H9 (cell line): ENCODE measurements at regions not wholly inside any gene's neighbourhood (a gene's known extent, or its start where the extent isn't known, plus 50 kb on each side); places are given as distances from the start of the nearest gene placed in this dataset.

ENCODE experiments used
- DNase-seq: peaks from one replicate; pipeline ENCODE4 v3.0.0-alpha.2; 2017
- H2AFZ ChIP-seq: one replicate; pipeline ENCODE4 v1.6.1; 2013; ENCODE audit warnings: mild to moderate bottlenecking, low read length, control low read depth, moderate library complexity
- H2AK5ac ChIP-seq: 2 replicates; pipeline ENCODE4 v1.6.1; 2013; ENCODE audit warnings: low read length, control low read depth, mixed read lengths; ENCODE audit not compliant: insufficient read length
- H2BK120ac ChIP-seq: one replicate; pipeline ENCODE4 v1.6.1; 2013; ENCODE audit warnings: low read depth, mild to moderate bottlenecking, low read length, control low read depth, inconsistent platforms; ENCODE audit not compliant: poor library complexity, severe bottlenecking
- H2BK12ac ChIP-seq: 2 replicates; pipeline ENCODE4 v1.6.1; 2013; ENCODE audit warnings: low read length, control low read depth, mixed read lengths, low read depth; ENCODE audit not compliant: insufficient read length
- H2BK15ac ChIP-seq: 2 replicates; pipeline ENCODE4 v1.6.1; 2013; ENCODE audit warnings: low read depth, low read length, control low read depth
- H2BK20ac ChIP-seq: one replicate; pipeline ENCODE4 v1.6.1; 2013; ENCODE audit warnings: low read depth, mild to moderate bottlenecking, low read length, control low read depth, inconsistent platforms; ENCODE audit not compliant: poor library complexity, severe bottlenecking
- H2BK5ac ChIP-seq: 2 replicates; pipeline ENCODE4 v1.6.1; 2013; ENCODE audit warnings: low read length, control low read depth, mixed read lengths; ENCODE audit not compliant: insufficient read length
- H3K14ac ChIP-seq: 2 replicates; pipeline ENCODE4 v1.6.1; 2013; ENCODE audit warnings: low read length, control low read depth; ENCODE audit not compliant: insufficient read depth
- H3K18ac ChIP-seq: 2 replicates; pipeline ENCODE4 v1.6.1; 2013; ENCODE audit warnings: low read depth, mild to moderate bottlenecking, mixed read lengths, low read length, control low read depth; ENCODE audit not compliant: insufficient read length
- H3K23ac ChIP-seq: 2 replicates; pipeline ENCODE4 v1.6.1; 2013; ENCODE audit warnings: low read length, control low read depth, mixed read lengths, low read depth; ENCODE audit not compliant: insufficient read length
- H3K23me2 ChIP-seq: 2 replicates; pipeline ENCODE4 v1.6.1; 2013; ENCODE audit warnings: low read depth, mild to moderate bottlenecking, mixed read lengths, low read length, control low read depth; ENCODE audit not compliant: insufficient read length, poor library complexity, severe bottlenecking
- H3K27ac ChIP-seq: 2 replicates; pipeline ENCODE4 v1.5.1; 2013; ENCODE audit warnings: low read length, control low read depth, mixed read lengths, low read depth; ENCODE audit not compliant: insufficient read length
- H3K27me3 ChIP-seq: 2 replicates; pipeline ENCODE4 v1.6.1; 2013; ENCODE audit warnings: low read length, control low read depth, inconsistent platforms; ENCODE audit not compliant: insufficient read depth
- H3K4ac ChIP-seq: 2 replicates; pipeline ENCODE4 v1.6.1; 2013; ENCODE audit warnings: low read depth, mild to moderate bottlenecking, control low read depth, inconsistent platforms, low read length, moderate library complexity
- H3K4me1 ChIP-seq: 2 replicates; pipeline ENCODE4 v1.6.1; 2013; ENCODE audit warnings: low read length, control low read depth, inconsistent platforms; ENCODE audit not compliant: insufficient read depth
- H3K4me2 ChIP-seq: 2 replicates; pipeline ENCODE4 v1.6.1; 2013; ENCODE audit warnings: low read length, control low read depth, mixed read lengths; ENCODE audit not compliant: insufficient read length, insufficient read depth
- H3K56ac ChIP-seq: 2 replicates; pipeline ENCODE4 v1.6.1; 2013; ENCODE audit warnings: low read depth, mild to moderate bottlenecking, mixed read lengths, low read length, control low read depth; ENCODE audit not compliant: insufficient read length
- H3K79me1 ChIP-seq: 2 replicates; pipeline ENCODE4 v1.6.1; 2013; ENCODE audit warnings: low read depth, mild to moderate bottlenecking, moderate library complexity, low read length, control low read depth, inconsistent platforms; ENCODE audit not compliant: insufficient read depth, poor library complexity, severe bottlenecking
- H3K79me2 ChIP-seq: 2 replicates; pipeline ENCODE4 v1.6.1; 2013; ENCODE audit warnings: low read length, control low read depth, inconsistent platforms; ENCODE audit not compliant: insufficient read depth
- H3K9ac ChIP-seq: 2 replicates; pipeline ENCODE4 v1.6.1; 2013; ENCODE audit warnings: low read length, control low read depth, mixed read lengths; ENCODE audit not compliant: insufficient read length; ENCODE audit errors: extremely low read depth
- H3K9me3 ChIP-seq: one replicate; pipeline ENCODE4 v1.6.1; 2013; ENCODE audit warnings: low read depth, low read length, inconsistent platforms; ENCODE audit not compliant: control insufficient read depth
- H3T11ph ChIP-seq: one replicate; pipeline ENCODE4 v1.6.1; 2013; ENCODE audit warnings: mild to moderate bottlenecking, low read length, control low read depth, inconsistent platforms
- H4K20me1 ChIP-seq: one replicate; pipeline ENCODE4 v1.6.1; 2013; ENCODE audit not compliant: control insufficient read depth, insufficient read length, insufficient read depth
- H4K5ac ChIP-seq: 2 replicates; pipeline ENCODE4 v1.6.1; 2013; ENCODE audit warnings: low read depth, mild to moderate bottlenecking, mixed read lengths, low read length, control low read depth; ENCODE audit not compliant: insufficient read length
- H4K8ac ChIP-seq: replicated peaks from 2 replicates; pipeline ENCODE4 v1.6.1; 2013; ENCODE audit warnings: low read length, control low read depth, mixed read lengths, low read depth; ENCODE audit not compliant: insufficient read length
- H4K91ac ChIP-seq: 2 replicates; pipeline ENCODE4 v1.6.1; 2013; ENCODE audit warnings: low read depth, mild to moderate bottlenecking, moderate library complexity, mixed read lengths, low read length, control low read depth; ENCODE audit not compliant: insufficient read length
- H3K27ac Mint-ChIP-seq, 3 experiments: 2 replicates in 2 of 3; 3 replicates in 1 of 3; pipeline ENCODE4 v1.8.0; 2020 to 2021; ENCODE audit warnings: mixed read lengths in 3 of 3, mild to moderate bottlenecking in 1 of 3, moderate library complexity in 1 of 3
- H3K27me3 Mint-ChIP-seq: 2 replicates; pipeline ENCODE4 v1.8.0; 2021; ENCODE audit warnings: low read depth, mild to moderate bottlenecking, moderate library complexity, mixed read lengths
- H3K36me3 Mint-ChIP-seq, 3 experiments: 2 replicates in 2 of 3; 3 replicates in 1 of 3; pipeline ENCODE4 v1.8.0; 2020 to 2021; ENCODE audit warnings: low read depth in 3 of 3, mixed read lengths in 3 of 3; ENCODE audit not compliant: insufficient read depth in 1 of 3
- H3K4me1 Mint-ChIP-seq, 2 experiments: 2 replicates each; pipeline ENCODE4 v1.8.0; 2020; ENCODE audit warnings: mixed read lengths in 2 of 2
- H3K4me3 Mint-ChIP-seq, 2 experiments: 2 replicates in 1 of 2; 3 replicates in 1 of 2; pipeline ENCODE4 v1.8.0; 2020 to 2021; ENCODE audit warnings: mild to moderate bottlenecking in 2 of 2, mixed read lengths in 2 of 2, moderate library complexity in 1 of 2
- H3K9me3 Mint-ChIP-seq, 2 experiments: 2 replicates in 1 of 2; 3 replicates in 1 of 2; pipeline ENCODE4 v1.8.0; 2020; ENCODE audit warnings: mild to moderate bottlenecking in 2 of 2, mixed read lengths in 2 of 2, moderate library complexity in 1 of 2
- WGBS: extraction: QIAGEN DNeasy Blood & Tissue Kit; methylation state at CpG from one replicate; pipeline ENCODE4 v1.1.7; 2013; ENCODE audit warnings: missing lambda C conversion rate, low lambda C conversion rate, mixed read lengths; ENCODE audit not compliant: insufficient read length; ENCODE audit errors: extremely low coverage; 5-methylcytosine and 5-hydroxymethylcytosine counted together
- TF ChIP-seq, protein P1 (sequence below): fragments of 200-600 bp; sonication (generic); conservative IDR thresholded peaks from 3 replicates; pipeline ENCODE4 v1.8.0; 2021; ENCODE audit warnings: antibody characterized with exemption, mild to moderate bottlenecking

GRCh38 chr5:111855356-111855755 is 98.4 kb upstream of the NREP start:
- Histone ChIP-seq H3K23me2 (no peaks in the 10 kb centered on the region), H2BK120ac (no peak overlapping the region), H3K79me1 (no peaks in the 10 kb centered on the region), H3K9ac (no peak overlapping the region), H3K18ac (no peak overlapping the region), H2AFZ (no peak overlapping the region), H3K23ac (no peak overlapping the region), H4K5ac (no peak overlapping the region), H3T11ph (no peak overlapping the region), H3K4me2 (no peak overlapping the region), H3K56ac (no peak overlapping the region), H3K27ac (no peak overlapping the region), H3K4ac (no peak overlapping the region), H3K27me3 (no peaks in the 10 kb centered on the region), H4K20me1 (no peaks in the 10 kb centered on the region), H4K8ac (no peak overlapping the region), H2BK12ac (no peak overlapping the region), H2BK20ac (no peak overlapping the region), H4K91ac (no peak overlapping the region), H2BK5ac (no peak overlapping the region), H3K4me1 (no peaks in the 10 kb centered on the region; the same call in 1 of the 2 replicates), H2AK5ac (no peak overlapping the region), H3K79me2 (no peaks in the 10 kb centered on the region), H3K9me3 (no peaks in the 10 kb centered on the region), H2BK15ac (no peak overlapping the region), H3K14ac (no peak overlapping the region)
- no peaks in the 10 kb centered on the region for H3K36me3 Mint-ChIP-seq
- peak overlapping the region in 2 of 3 experiments; percentile 38 to 45; a peak in 3 of 7 replicates for H3K27ac Mint-ChIP-seq
- TF ChIP-seq, protein P1, sequence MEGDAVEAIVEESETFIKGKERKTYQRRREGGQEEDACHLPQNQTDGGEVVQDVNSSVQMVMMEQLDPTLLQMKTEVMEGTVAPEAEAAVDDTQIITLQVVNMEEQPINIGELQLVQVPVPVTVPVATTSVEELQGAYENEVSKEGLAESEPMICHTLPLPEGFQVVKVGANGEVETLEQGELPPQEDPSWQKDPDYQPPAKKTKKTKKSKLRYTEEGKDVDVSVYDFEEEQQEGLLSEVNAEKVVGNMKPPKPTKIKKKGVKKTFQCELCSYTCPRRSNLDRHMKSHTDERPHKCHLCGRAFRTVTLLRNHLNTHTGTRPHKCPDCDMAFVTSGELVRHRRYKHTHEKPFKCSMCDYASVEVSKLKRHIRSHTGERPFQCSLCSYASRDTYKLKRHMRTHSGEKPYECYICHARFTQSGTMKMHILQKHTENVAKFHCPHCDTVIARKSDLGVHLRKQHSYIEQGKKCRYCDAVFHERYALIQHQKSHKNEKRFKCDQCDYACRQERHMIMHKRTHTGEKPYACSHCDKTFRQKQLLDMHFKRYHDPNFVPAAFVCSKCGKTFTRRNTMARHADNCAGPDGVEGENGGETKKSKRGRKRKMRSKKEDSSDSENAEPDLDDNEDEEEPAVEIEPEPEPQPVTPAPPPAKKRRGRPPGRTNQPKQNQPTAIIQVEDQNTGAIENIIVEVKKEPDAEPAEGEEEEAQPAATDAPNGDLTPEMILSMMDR: no peak
- H3K4me1 Mint-ChIP-seq: peaks cover 13 to 18% of the 10 kb centered on the region in 2 experiments
- no peak for DNase-seq
- no peaks in the 10 kb centered on the region for H3K27me3 Mint-ChIP-seq
- H3K4me3 Mint-ChIP-seq: no peak overlapping the region
- no peaks in the 10 kb centered on the region for H3K9me3 Mint-ChIP-seq
- no CpG with 5 or more reads among the region's 1 CpG for WGBS
